WTC11 (cell line): ENCODE measurements at regions not wholly inside any gene's neighbourhood (a gene's known extent, or its start where the extent isn't known, plus 50 kb on each side); places are given as distances from the start of the nearest gene placed in this dataset.

Experiments
- ATAC-seq: fragments of 200-7000 bp; cut with Tn5 transposase; 2 replicates; pipeline ENCODE4 v1.10.0; 2021; ENCODE audit warnings: mild to moderate bottlenecking, moderate library complexity
- CTCF ChIA-PET: fragments of 300-600 bp; sonication (Branson Sonifier 250); formaldehyde crosslinking; loops from one replicate; lab custom pipeline; 2021; ENCODE audit warnings: antibody characterized with exemption; lab: Charles Lee
- POLR2A ChIA-PET: fragments of 350-600 bp; sonication (Branson Sonifier 250); formaldehyde crosslinking; loops from one replicate; lab custom pipeline; 2021; ENCODE audit warnings: antibody characterized with exemption; lab: Charles Lee
- DNase-seq: peaks from one replicate; pipeline ENCODE4 v3.0.0; 2021; ENCODE audit warnings: low spot score
- H3K27ac Mint-ChIP-seq: 2 replicates; pipeline ENCODE4 v1.8.0; 2021; ENCODE audit warnings: mixed read lengths
- H3K27me3 Mint-ChIP-seq: 2 replicates; pipeline ENCODE4 v1.8.0; 2021; ENCODE audit warnings: low read depth, mild to moderate bottlenecking, moderate library complexity, mixed read lengths
- H3K36me3 Mint-ChIP-seq: 2 replicates; pipeline ENCODE4 v1.8.0; 2021; ENCODE audit warnings: mixed read lengths
- H3K4me1 Mint-ChIP-seq: 2 replicates; pipeline ENCODE4 v1.8.0; 2022; ENCODE audit warnings: mixed read lengths
- H3K4me3 Mint-ChIP-seq: 2 replicates; pipeline ENCODE4 v1.8.0; 2021; ENCODE audit warnings: mild to moderate bottlenecking, moderate library complexity, mixed read lengths
- H3K9me3 Mint-ChIP-seq: 2 replicates; pipeline ENCODE4 v1.8.0; 2021; ENCODE audit warnings: mixed read lengths
- ATF6 ChIP-seq: sonication (generic); formaldehyde crosslinking; IDR thresholded peaks from 2 replicates; pipeline ENCODE4 v1.8.1; 2023; ENCODE audit warnings: mild to moderate bottlenecking, missing genetic modification reagents
- ETV6 ChIP-seq: sonication (generic); formaldehyde crosslinking; IDR thresholded peaks from 2 replicates; pipeline ENCODE4 v1.8.1; 2022; ENCODE audit warnings: mild to moderate bottlenecking, missing genetic modification reagents
- FOXP4 ChIP-seq: sonication (generic); formaldehyde crosslinking; IDR thresholded peaks from 2 replicates; pipeline ENCODE4 v1.8.0; 2022; ENCODE audit warnings: mild to moderate bottlenecking, missing genetic modification reagents
- GTF2I ChIP-seq: fragments of 250-450 bp; sonication (Bioruptor Pico); conservative IDR thresholded peaks from 2 replicates; pipeline ENCODE4 v1.4.0; 2021; ENCODE audit warnings: mild to moderate bottlenecking
- HMGA2 ChIP-seq: fragments of 250-450 bp; sonication (Bioruptor Pico); IDR thresholded peaks from 2 replicates; pipeline ENCODE4 v1.4.0; 2021; ENCODE audit warnings: mild to moderate bottlenecking, moderate library complexity
- MAX ChIP-seq: sonication (generic); formaldehyde crosslinking; IDR thresholded peaks from 2 replicates; pipeline ENCODE4 v1.8.0; 2022; ENCODE audit warnings: mild to moderate bottlenecking, missing genetic modification reagents
- MXD4 ChIP-seq: fragments of 250-450 bp; sonication (Bioruptor Pico); IDR thresholded peaks from 2 replicates; pipeline ENCODE4 v1.8.0; 2021; ENCODE audit warnings: mild to moderate bottlenecking, moderate library complexity, borderline replicate concordance
- NR1H2 ChIP-seq: sonication (generic); formaldehyde crosslinking; IDR thresholded peaks from 2 replicates; pipeline ENCODE4 v1.9.0; 2021; ENCODE audit warnings: mild to moderate bottlenecking, moderate library complexity, missing genetic modification reagents
- PRDM15 ChIP-seq: sonication (generic); formaldehyde crosslinking; IDR thresholded peaks from 2 replicates; pipeline ENCODE4 v1.8.0; 2022; ENCODE audit warnings: missing genetic modification reagents
- SMAD4 ChIP-seq: sonication (generic); formaldehyde crosslinking; IDR thresholded peaks from 2 replicates; pipeline ENCODE4 v1.8.0; 2022; ENCODE audit warnings: mild to moderate bottlenecking, missing genetic modification reagents
- TP53 ChIP-seq: sonication (generic); formaldehyde crosslinking; IDR thresholded peaks from 2 replicates; pipeline ENCODE4 v1.8.1; 2023; ENCODE audit warnings: mild to moderate bottlenecking, missing genetic modification reagents
- USF2 ChIP-seq: sonication (generic); formaldehyde crosslinking; IDR thresholded peaks from 2 replicates; pipeline ENCODE4 v1.8.1; 2023; ENCODE audit warnings: mild to moderate bottlenecking, missing genetic modification reagents, moderate library complexity
- ZNF281 ChIP-seq: sonication (generic); formaldehyde crosslinking; IDR thresholded peaks from 2 replicates; pipeline ENCODE4 v1.8.0; 2023; ENCODE audit warnings: mild to moderate bottlenecking, missing genetic modification reagents
- ZNF317 ChIP-seq: sonication (generic); formaldehyde crosslinking; IDR thresholded peaks from 2 replicates; pipeline ENCODE4 v1.8.1; 2023; ENCODE audit warnings: low read depth, mild to moderate bottlenecking, moderate library complexity, missing genetic modification reagents, borderline replicate concordance
- ZNF425 ChIP-seq: fragments of 250-450 bp; sonication (Bioruptor Pico); conservative IDR thresholded peaks from 2 replicates; pipeline ENCODE4 v1.9.0; 2021; ENCODE audit warnings: mild to moderate bottlenecking
- ZNF532 ChIP-seq: fragments of 250-450 bp; sonication (Bioruptor Pico); IDR thresholded peaks from 2 replicates; pipeline ENCODE4 v1.9.0; 2021; ENCODE audit warnings: mild to moderate bottlenecking, borderline replicate concordance

GRCh38 chr16:62390214-62390613 is 354.0 kb upstream of the CDH8 start (continued):
- no peak for TF ChIP-seq ZNF425 (CRISPR knock-in tag)
- TF ChIP-seq SMAD4 (CRISPR knock-in tag): no peak
- TF ChIP-seq MXD4: no peak
- no peak for TF ChIP-seq NR1H2 (CRISPR knock-in tag)
- no peak for TF ChIP-seq FOXP4 (CRISPR knock-in tag)
- no peak for TF ChIP-seq GTF2I (CRISPR knock-in tag)
- TF ChIP-seq MAX (CRISPR knock-in tag): no peak
- TF ChIP-seq HMGA2 (CRISPR knock-in tag): no peak
- TF ChIP-seq ZNF317 (CRISPR knock-in tag): no peak
- TF ChIP-seq ZNF532 (CRISPR knock-in tag): no peak
- TF ChIP-seq ETV6: no peak
- no peak for TF ChIP-seq ZNF281 (CRISPR knock-in tag)

GRCh38 chr16:62386411-62386810 is 350.2 kb upstream of the CDH8 start:
- DNase-seq: no peak
- ATAC-seq: no peak
- POLR2A ChIA-PET: no interaction called here
- no peak overlapping the region for H3K27ac Mint-ChIP-seq
- H3K27me3 Mint-ChIP-seq: no peaks in the 10 kb centered on the region
- CTCF ChIA-PET: no interaction called here
- no peaks in the 10 kb centered on the region for H3K36me3 Mint-ChIP-seq
- no peaks in the 10 kb centered on the region for H3K9me3 Mint-ChIP-seq
- H3K4me3 Mint-ChIP-seq: no peak overlapping the region
- H3K4me1 Mint-ChIP-seq: no peaks in the 10 kb centered on the region
- no peak for TF ChIP-seq GTF2I (CRISPR knock-in tag)
- no peak for TF ChIP-seq USF2 (CRISPR knock-in tag)
- TF ChIP-seq TP53 (CRISPR knock-in tag): no peak
- no peak for TF ChIP-seq ATF6
- no peak for TF ChIP-seq PRDM15 (CRISPR knock-in tag)
